NB4 (cell line): ENCODE measurements at regions not wholly inside any gene's neighbourhood (a gene's known extent, or its start where the extent isn't known, plus 50 kb on each side); places are given as distances from the start of the nearest gene placed in this dataset.

Experiments
- MYC ChIP-seq: IDR thresholded peaks from 2 replicates; pipeline ENCODE4 v1.6.1; 2011; ENCODE audit warnings: low read depth, low read length
- POLR2A ChIP-seq: IDR thresholded peaks from 2 replicates; pipeline ENCODE4 v1.6.1; 2011; ENCODE audit warnings: mild to moderate bottlenecking; ENCODE audit not compliant: insufficient read length; ENCODE audit errors: extremely low read depth
- TF ChIP-seq, protein P1 (sequence below): IDR thresholded peaks from one replicate; pipeline ENCODE4 v1.5.1; 2012; ENCODE audit warnings: low read depth, low read length
- TF ChIP-seq, protein P2 (sequence below): IDR thresholded peaks from 2 replicates; pipeline ENCODE4 v1.6.1; 2011; ENCODE audit warnings: low read depth, low read length

DNA sequence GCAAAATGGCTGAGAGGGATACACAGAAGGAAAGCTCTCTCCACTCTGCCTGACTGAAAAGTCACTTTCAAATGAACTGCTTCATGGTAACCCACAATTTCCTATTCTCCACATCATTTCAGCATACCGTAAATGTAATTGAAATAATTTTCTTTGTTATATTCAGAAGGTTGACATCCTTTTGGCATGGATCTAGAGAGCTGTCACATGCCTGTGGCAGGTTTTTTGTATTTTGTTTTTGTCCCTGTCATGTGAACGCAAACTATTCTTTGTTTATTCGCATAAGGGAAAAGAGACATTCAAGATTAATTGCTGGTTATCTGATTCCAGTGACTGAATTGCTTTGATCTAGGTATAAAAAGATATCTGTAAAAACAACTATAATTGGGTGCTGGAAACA is 1808.1 kb downstream of the NCAM2 start:
- TF ChIP-seq, protein P1, sequence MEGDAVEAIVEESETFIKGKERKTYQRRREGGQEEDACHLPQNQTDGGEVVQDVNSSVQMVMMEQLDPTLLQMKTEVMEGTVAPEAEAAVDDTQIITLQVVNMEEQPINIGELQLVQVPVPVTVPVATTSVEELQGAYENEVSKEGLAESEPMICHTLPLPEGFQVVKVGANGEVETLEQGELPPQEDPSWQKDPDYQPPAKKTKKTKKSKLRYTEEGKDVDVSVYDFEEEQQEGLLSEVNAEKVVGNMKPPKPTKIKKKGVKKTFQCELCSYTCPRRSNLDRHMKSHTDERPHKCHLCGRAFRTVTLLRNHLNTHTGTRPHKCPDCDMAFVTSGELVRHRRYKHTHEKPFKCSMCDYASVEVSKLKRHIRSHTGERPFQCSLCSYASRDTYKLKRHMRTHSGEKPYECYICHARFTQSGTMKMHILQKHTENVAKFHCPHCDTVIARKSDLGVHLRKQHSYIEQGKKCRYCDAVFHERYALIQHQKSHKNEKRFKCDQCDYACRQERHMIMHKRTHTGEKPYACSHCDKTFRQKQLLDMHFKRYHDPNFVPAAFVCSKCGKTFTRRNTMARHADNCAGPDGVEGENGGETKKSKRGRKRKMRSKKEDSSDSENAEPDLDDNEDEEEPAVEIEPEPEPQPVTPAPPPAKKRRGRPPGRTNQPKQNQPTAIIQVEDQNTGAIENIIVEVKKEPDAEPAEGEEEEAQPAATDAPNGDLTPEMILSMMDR = no peak
- TF ChIP-seq POLR2A = no peak
- TF ChIP-seq, protein P2, sequence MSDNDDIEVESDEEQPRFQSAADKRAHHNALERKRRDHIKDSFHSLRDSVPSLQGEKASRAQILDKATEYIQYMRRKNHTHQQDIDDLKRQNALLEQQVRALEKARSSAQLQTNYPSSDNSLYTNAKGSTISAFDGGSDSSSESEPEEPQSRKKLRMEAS = no peak
- no peak for TF ChIP-seq MYC
